ENCODE measurements at regions not wholly inside any gene's neighbourhood (a gene's known extent, or its start where the extent isn't known, plus 50 kb on each side); places are given as distances from the start of the nearest gene placed in this dataset.

- no peak for TF ChIP-seq CTCF (IDR thresholded peaks at IDR 0.05)
- TF ChIP-seq POLR2A (IDR thresholded peaks at IDR 0.05), result no peak
Measured at GRCh38 chr2:11069566-11070185, 85.6 kb upstream of the SLC66A3 start.
